HG02870 (cell line): ENCODE measurements at regions not wholly inside any gene's neighbourhood (a gene's known extent, or its start where the extent isn't known, plus 50 kb on each side); places are given as distances from the start of the nearest gene placed in this dataset.

Experiments
- ATAC-seq: cut with Tn5 transposase; IDR thresholded peaks from one replicate; pipeline ENCODE4 v1.9.1; 2021; ENCODE audit warnings: mild to moderate bottlenecking, moderate library complexity; ENCODE audit not compliant: unreplicated experiment

DNA sequence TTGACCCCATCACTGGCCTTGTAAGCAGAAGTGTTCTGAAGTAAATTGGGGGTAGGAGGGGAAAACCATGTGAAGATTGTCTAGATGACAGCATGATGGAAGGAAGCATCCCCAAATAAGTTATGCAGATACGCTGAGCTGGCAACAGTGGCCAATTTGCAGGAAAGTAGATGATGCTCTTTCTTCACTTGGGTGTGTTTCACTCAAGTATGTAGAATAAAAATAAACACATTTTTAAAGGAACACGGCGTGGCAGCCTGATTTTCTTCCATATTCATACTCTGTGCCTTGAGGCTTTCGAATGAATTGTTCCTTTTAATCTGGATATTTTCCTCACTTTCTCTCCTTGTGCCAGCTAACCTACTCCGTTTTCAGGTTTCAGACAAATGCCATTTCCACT lies 295.5 kb upstream of the DPYD start:
- ATAC-seq: no peak

DNA sequence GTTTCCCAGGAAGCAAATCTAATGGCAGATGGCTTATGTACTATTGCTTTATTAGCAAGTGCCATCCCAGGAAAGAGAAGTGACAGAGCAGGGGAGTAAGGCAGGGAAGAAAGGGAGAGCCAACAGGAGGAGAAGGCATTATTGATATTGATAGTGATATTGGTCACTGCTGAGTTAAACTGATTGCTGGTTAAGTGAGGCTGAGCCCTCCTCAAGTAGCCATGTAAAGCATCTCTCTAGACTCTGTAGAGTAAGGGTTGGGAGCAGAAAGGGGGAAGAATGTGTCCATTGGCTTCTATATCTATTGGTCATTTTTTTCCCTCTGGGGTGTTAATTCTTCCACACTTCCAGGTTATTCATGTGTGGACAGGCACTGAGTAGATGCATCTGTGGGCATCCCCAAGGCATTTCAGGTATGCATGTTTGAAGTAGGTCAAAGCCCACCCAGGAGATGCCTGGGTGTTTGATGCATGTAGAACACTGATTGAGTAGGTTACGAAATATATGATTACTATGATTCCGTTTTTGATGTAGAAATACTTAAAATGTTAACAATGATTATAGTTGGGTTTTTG lies 290.5 kb upstream of the DPYD start:
- no peak for ATAC-seq

DNA sequence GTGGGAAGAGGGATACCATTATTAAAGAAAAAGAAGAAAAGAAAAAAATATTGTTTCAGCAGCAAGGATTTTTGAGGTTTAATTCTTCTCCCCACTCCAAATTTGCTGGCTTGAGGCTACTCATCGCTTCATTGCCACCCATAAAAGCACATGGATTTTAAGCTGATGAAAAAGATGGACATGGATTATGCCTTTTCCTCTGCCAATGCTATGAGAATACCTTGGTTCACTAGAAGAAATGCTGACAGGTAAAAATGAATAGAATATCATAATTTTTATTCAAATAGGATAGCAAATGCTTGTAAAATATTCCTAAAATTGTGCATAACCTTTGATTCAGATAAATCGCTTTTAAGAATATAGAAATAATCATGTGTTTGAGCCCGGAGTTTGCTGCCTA lies 289.7 kb upstream of the DPYD start:
- ATAC-seq: no peak

DNA sequence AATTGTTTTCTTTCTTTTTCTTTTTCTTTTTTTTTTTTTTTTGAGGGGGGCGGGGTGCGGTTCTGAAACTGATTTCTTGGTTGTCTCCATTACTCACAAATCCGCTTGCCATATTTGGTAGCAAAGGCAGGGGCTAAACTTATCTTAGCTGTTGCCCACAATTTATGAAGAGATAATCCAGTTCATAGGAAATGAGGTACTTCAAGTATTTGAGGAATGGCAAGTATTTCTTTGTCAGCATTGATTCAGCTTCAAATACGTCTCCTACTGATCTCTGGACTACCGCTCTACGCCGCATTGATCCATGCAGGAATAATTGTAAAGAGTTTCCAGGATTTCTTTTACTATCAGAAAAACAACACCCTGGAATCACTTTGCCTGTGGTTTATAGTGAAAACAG lies 289.2 kb upstream of the DPYD start:
- no peak for ATAC-seq

DNA sequence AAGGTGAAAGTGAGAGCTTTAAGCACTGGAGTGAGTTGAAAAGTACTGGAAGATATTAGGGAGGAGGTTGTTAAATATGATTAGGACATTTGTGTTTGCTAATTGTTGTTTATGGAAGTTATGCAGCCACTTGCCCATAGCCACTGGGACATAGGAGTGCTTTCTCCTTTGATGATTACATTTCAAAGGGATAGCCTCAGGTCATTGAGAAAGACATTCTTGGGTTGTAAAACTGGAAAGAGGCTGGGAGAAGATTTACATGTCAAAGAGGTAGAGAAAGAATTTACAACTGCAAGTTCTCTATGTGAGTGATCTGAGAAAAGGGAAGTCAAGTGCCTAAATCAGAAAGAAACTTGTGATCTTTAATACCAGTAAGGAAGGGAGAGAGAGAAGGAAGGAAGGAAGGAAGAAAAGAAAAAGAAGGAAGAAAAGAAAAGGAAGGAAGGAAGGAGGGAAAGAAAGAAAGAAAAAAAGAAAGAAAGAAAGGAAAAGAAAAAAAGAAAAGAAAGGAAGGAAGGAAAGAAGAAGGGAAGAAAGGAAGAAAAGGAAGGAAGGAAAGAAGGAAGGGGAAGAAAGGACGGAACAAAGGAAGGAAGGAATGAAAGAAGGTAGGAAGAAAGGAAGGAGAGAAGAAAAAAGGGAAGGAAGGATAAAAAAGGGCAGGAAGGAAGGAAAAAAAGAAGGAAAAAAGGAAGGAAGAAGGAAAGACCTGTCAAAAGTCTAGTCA lies 284.6 kb upstream of the DPYD start:
- no peak for ATAC-seq

DNA sequence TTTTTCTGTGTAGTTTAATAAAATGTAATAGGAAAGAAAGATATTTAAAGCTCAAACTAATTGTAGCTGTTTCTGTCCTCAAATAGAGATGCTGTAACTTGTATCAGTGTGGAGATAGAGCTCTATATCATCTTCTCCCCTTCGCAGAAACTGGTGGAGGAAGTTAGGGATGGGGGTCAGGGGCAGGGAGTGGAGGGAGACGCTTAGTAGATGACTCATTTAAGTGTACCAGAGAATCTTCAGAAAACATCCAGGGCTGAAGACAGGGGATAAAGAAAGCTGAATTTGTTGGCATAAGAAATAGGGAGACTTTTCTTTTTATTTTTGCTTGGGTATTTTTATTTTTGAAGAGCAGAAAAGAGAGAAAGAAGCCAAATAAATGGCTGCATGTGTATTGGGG lies 282.6 kb upstream of the DPYD start:
- ATAC-seq: no peak

DNA sequence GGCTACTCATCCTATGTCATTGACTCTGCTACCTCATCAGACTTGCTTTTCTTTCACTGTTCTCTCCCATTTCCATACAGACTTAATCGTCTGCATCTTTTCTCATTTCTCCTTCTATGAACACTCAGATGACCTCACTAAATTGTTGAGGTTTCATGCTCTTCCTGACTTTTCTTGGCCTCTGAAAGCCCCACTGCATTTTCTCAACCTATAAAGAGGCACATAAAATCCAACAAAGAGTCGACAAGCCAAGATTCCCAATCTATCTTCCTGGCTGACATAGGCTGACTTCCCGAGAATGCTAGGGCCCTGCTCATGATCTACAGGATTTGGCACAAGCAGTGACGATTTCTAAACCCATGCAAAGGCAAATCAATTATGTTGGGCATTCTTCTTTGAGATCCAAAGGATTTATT lies 280.8 kb upstream of the DPYD start:
- no peak for ATAC-seq

DNA sequence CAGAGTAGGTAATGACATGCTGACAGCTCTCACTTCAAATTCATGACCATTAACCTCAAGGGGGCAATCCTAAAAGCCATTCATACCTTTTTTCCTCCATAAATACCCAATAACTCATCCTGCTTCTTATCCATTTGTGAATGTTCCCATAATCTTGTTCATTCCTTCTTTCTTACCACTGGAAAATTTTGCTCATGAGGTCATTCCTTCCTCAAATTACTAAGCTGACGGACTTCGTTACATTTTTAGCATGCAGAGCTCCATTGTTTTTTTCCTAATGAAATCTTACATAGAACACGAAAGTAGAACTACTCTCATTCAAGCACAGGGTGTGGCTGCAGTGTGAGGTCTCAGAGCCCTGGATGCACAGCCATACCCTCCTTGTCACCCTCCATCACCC lies 276.5 kb upstream of the DPYD start:
- ATAC-seq: no peak

DNA sequence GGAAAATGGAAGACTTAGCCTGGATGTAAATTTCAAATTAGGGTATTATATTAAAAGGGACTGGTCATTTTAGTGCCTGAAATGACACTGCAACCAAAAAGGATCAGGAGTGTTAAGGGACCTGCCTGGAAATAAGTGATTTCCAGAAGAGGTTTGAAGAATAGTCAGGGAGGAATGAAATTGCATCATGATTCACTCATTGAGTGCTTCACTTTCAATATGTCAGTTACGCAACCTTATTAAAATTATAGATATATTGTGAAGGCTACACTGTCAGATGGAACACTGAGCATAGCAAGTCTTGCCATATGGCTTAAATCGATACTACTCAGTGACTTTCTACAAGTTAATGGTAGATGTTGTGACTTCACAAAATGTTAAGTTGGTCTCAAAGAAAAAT lies 275.2 kb upstream of the DPYD start:
- ATAC-seq: no peak

DNA sequence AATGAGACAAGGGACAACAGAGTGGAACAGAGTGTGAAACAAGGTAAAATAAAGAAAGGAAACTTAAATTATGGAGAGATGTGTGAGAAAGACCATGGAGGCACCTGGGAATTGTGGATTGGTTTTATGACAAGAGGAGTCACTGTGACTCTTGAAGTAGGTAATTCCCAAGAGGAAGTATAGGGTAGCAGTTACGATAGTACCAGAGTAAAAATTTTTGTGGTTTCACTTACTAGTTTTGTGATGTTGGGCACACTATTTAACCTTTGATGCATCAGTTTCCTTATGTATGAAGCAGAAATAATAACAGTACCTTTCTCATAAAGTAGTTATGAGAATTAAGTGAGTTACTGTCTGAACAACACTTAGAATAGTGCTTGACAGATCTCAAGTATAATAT lies 267.9 kb upstream of the DPYD start:
- no peak for ATAC-seq

DNA sequence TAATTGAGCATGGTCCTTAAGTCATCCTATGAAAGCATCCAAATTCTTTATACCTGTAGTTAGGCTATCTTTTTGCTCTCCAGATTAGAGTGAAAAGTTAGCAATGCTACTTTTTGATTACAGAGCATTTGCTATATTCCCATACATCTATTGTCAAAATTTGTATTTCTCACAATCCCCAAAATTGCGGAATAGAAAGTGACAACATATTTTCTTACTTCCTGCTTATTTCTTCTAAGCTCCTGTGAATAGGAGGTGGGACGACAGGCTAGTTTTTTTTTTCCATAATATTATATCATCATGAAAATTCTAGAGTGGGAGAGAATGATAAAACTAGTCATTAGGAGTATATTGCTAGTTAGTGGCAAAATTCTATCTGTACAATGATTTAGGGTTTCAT lies 264.0 kb upstream of the DPYD start:
- no peak for ATAC-seq

DNA sequence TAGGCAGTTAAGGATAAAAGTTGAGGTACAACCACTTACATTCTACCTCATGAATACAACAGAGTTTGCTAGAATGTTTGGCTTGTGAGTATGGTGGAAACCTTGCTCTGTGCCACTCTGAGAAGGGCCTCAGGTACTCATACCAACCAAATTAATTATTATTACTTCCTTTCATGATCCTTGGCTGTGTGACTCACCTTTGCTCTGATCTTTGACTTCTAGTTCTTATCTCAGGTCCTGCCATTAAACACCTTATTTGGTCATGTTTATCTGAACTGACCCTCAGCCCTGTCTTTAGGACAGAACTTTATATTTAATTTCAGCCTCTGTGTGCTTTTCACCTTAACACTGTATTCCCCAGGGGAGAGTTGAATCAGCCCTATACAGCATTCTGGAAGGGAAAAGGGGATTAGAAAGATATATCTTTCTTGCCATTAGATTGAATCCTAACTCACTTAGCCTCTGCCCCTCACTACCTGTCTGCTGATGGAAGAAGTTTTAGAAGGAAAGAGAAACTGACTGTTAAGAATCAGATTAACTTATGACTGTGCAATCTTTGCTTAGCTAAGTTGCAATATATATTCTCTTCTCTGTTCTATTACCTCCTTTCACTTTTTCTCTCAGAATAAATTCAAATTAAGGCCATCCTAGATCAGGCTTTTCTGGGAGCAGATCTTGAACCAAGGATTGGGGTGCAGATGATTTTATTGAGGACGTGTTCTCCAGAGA lies 260.4 kb upstream of the DPYD start:
- ATAC-seq: no peak

DNA sequence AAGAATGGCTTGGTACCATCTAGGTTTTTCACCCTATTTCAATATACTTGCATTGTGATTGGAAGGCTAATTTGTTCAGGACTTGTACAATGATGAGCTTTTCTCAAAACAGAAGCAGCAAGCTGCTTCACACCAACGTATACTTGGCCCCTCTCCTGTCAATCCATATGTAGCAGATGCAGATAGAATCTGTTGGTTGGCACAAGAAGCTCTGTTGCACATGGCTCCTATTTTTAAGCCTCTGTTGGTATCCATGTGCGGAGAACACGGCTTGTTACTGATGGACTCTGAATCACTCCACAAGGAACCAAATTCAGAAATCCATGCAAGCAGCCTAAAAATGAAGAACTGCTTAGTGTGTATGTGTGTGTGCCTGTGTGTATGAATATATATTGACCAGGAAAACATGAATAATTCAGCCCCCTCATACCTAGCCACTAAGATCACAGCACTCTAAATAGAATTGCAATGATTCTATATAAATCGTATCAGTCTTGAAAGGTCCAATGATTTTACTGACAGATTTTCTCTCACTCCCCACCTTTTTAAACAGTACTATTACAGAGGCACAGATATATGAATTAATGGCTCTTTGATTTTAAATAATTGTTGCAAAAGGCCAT lies 258.4 kb upstream of the DPYD start:
- ATAC-seq: no peak

DNA sequence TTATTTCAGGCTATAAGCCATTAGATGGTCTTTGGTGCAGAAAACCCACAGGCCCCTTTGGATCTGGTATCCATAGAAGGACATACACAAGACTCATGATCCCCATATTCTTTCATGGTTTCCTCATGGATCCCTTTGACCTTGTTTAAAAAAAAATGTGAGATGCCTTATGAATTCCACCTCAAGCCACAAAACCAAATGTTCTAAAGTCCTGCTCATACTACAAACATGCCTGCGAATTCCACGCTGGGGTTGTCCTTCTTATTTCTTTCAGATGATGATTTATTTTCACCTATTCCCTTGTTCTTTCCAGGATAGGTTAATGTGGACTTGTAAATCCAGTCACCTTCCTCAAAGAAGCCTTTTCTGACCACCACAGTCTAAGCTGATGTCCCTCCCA lies 256.9 kb upstream of the DPYD start:
- ATAC-seq: no peak

DNA sequence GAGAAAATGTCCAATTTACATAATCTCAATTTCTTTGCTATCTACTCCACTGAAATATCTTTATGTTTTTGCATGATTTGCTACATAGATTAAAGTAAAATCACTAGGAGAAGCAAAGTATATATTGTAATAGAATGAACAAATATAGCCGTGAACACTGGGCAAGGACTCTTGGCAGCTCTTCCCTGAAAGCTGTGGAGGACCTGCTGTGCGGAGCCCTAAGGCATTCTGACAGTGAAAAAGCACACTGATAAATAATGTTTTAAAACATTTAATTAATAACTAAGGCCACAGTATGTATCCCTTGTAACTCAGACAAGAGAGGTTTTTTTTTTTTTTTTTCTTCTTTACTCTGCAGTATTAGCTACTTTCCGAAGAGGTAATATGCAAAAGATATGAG lies 256.1 kb upstream of the DPYD start:
- no peak for ATAC-seq

DNA sequence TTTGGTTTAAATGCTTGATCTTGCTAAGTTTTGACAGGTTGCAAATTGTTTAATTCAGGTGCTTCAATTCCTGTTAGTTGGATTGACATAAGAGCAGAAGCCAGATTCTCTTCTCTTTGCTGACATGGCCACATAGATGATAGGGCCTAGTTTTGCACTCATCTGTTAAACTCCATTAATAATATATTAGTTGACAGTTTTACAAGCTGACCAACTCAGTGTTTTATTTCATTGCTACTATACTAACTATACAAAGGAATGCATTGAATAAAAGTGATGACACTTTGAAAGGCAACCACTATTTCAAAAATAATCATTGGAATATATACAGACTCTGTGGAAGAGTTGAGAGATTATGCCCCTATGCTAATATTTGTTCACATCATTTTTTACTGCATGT lies 255.6 kb upstream of the DPYD start:
- ATAC-seq: no peak

DNA sequence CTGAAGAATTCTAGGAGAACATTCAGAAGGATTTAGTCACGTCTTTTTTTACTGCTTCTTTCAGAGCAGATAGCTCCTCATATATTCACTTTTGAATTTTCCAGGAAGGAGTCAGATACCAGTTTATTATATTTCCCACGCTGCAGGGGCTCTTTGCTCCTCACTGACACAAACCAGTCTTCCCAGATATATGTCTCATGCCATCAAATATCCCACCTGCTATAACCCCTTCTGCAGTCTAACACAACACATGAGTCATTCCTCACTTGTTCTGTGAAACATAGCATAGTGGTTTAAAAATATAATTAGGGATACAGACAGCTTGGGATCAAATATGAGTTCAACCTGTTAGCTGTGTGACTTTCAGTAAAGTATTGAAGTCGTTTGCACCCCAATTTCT lies 251.7 kb upstream of the DPYD start:
- no peak for ATAC-seq

DNA sequence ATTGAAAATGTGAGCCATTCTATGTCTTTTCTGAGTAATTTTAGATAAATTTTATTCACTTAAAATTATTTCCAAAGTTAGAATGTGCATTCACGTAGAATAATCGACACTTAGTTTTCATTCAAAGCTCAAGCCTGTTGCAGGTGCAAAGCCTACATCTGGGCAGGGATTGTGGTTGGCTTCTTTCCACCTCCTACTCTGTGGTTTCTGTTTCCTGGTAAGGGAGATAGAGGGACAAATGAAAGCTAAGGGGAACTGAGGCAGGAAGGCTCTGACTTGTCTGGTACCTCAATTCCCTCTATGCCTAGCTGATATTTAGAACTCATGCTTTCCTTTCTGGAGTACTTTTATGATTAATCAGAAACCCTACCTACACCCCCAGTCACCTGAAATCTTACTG lies 251.2 kb upstream of the DPYD start:
- ATAC-seq: no peak

DNA sequence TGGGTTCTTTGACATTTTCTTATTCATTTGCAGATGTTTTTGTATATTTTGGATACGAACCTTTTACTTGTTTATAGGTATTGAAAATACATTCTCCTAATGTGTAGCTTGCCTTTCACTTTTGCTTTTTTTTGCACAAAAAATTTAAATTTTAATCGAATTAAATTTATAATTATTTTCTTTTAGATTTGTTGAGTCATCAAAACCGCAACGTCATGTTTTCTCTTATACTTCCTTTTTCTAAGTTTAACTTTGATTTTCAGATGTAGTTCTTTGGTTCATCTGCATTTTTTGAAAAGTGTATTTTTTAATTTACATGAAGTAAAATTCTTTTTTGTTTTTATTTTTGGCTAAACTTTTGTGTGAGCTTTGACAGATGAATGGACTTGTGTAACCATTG lies 243.7 kb upstream of the DPYD start:
- no peak for ATAC-seq

DNA sequence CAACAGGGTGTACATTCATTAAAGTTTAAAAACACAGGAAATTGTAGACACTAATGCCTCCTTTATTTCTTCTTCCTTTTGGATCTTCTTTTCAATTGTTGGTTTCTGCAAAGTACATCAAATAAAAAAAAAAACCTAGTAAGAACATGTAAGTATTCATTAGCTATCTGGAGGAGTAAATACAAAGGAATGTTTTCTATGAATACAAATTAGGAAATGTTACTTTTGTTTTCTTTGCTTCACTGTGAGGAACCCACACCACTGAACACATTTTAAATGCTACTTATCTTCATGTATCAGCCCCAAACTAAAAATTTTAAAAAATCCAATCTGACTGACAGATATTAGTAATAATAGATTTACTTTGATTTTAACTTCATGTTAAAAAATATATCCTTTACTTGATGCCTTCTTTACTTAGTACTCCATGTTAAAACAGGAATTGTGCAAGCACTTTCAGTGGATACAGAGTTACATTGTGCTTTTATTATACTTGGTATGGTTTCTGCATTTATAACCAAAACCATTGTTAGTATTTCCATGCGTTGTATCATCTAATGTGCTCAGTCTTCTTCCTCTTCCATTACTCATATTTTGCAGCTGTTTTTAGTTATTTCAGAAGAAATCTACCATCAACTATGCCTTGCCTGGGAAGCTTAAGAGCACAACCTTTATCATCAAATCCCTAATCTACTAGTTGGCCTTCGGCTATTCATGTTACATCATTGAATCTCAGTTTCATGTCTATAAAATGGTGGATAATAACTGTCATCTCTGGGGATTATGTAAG lies 236.9 kb upstream of the DPYD start:
- ATAC-seq: no peak

DNA sequence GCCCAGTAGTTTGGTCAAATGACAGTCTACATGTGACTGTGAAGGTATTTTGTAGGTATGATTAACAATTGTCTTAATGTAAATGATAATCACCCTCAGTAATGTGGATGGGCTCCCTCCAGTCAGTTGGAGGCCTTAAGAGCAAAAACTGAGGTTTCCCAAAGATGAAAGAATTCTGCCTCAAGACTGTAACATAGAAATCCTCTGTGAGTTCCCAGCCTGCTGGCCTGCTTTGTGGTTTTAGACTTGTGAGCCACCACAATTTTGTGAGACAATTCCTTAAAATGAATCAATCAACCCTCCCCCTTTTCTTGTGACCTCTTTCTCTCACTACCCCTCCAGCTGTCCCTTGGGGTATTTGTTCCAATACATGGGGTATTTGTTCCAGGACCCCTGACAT lies 226.4 kb upstream of the DPYD start:
- ATAC-seq: no peak
